HG03354 (cell line): ENCODE measurements at regions not wholly inside any gene's neighbourhood (a gene's known extent, or its start where the extent isn't known, plus 50 kb on each side); places are given as distances from the start of the nearest gene placed in this dataset.
"Not testable (repeated sequence)": the region's sequence is repeated elsewhere in the genome, so short reads cannot be mapped to it uniquely, and the experiment has no call there.

Experiments
- ATAC-seq: cut with Tn5 transposase; IDR thresholded peaks from one replicate; pipeline ENCODE4 v1.9.1; 2021; ENCODE audit warnings: mild to moderate bottlenecking; ENCODE audit not compliant: unreplicated experiment, poor library complexity, severe bottlenecking

GRCh38 chr3:139264375-139264774 is 79.4 kb upstream of the MRPS22 start:
- ATAC-seq = no peak

GRCh38 chr3:139265131-139266016 is 78.4 kb upstream of the MRPS22 start:
- ATAC-seq = no peak

GRCh38 chr3:139267300-139268246 is 76.2 kb upstream of the MRPS22 start:
- no peak for ATAC-seq

GRCh38 chr3:139269984-139270383 is 73.8 kb upstream of the MRPS22 start:
- ATAC-seq = no peak

- not testable (repeated sequence) for ATAC-seq
Observed at GRCh38 chr3:139270652-139271051, 73.2 kb upstream of the MRPS22 start.

GRCh38 chr3:139280027-139280671 is 63.7 kb upstream of the MRPS22 start:
- ATAC-seq = no peak

GRCh38 chr3:139281096-139281495 is 62.7 kb upstream of the MRPS22 start:
- ATAC-seq = no peak

GRCh38 chr3:139281522-139282196 is 62.2 kb upstream of the MRPS22 start:
- no peak for ATAC-seq

GRCh38 chr3:139283301-139283700 is 60.5 kb upstream of the MRPS22 start:
- no peak for ATAC-seq

- ATAC-seq = no peak
Observed at GRCh38 chr3:139284221-139284620, 59.6 kb upstream of the MRPS22 start.

- no peak for ATAC-seq
Observed at GRCh38 chr3:139285691-139286090, 58.1 kb upstream of the MRPS22 start.

- no peak for ATAC-seq
Observed at GRCh38 chr3:139286241-139286640, 57.6 kb upstream of the MRPS22 start.

GRCh38 chr3:139286825-139287224 is 57.0 kb upstream of the MRPS22 start:
- no peak for ATAC-seq

GRCh38 chr3:139287557-139287956 is 56.3 kb upstream of the MRPS22 start:
- ATAC-seq = no peak

GRCh38 chr3:139288266-139288821 is 55.5 kb upstream of the MRPS22 start:
- ATAC-seq = no peak

GRCh38 chr3:139289860-139290524 is 53.8 kb upstream of the MRPS22 start:
- ATAC-seq = no peak

- no peak for ATAC-seq
Observed at GRCh38 chr3:139291276-139292051, 52.4 kb upstream of the MRPS22 start.

GRCh38 chr3:139292192-139292591 is 51.6 kb upstream of the MRPS22 start:
- ATAC-seq = no peak
